ENCODE measurements at regions not wholly inside any gene's neighbourhood (a gene's known extent, or its start where the extent isn't known, plus 50 kb on each side); places are given as distances from the start of the nearest gene placed in this dataset.

GRCh38 chr16:35506898-35507194 is 2047.4 kb downstream of the TP53TG3F start:
- in situ Hi-C loops (cut with MboI; ENCODE audit: low sequenced_read_pairs in 4 of 4): no loop called here
- no peaks in the 10 kb centered on the region for H3K27me3 ChIP-seq
- H3K27ac ChIP-seq: no peak overlapping the region
- intact Hi-C loops (cut with DNase I; ENCODE audit: low total_unique reads): no loop called here
- no peaks in the 10 kb centered on the region for H3K9me3 ChIP-seq
- no peaks in the 10 kb centered on the region for H3K4me1 ChIP-seq
- DNase-seq (no peak), ATAC-seq (no peak)
- H3K4me3 ChIP-seq: no peak overlapping the region
- no peaks in the 10 kb centered on the region for H3K36me3 ChIP-seq
- TF ChIP-seq, protein P1, sequence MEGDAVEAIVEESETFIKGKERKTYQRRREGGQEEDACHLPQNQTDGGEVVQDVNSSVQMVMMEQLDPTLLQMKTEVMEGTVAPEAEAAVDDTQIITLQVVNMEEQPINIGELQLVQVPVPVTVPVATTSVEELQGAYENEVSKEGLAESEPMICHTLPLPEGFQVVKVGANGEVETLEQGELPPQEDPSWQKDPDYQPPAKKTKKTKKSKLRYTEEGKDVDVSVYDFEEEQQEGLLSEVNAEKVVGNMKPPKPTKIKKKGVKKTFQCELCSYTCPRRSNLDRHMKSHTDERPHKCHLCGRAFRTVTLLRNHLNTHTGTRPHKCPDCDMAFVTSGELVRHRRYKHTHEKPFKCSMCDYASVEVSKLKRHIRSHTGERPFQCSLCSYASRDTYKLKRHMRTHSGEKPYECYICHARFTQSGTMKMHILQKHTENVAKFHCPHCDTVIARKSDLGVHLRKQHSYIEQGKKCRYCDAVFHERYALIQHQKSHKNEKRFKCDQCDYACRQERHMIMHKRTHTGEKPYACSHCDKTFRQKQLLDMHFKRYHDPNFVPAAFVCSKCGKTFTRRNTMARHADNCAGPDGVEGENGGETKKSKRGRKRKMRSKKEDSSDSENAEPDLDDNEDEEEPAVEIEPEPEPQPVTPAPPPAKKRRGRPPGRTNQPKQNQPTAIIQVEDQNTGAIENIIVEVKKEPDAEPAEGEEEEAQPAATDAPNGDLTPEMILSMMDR (IDR thresholded peaks at IDR 0.05 in 4 of 5, conservative IDR thresholded peaks at IDR 0.05 in 1 of 5): no peak
- no peak for TF ChIP-seq POLR2A (IDR thresholded peaks at IDR 0.05)

DNA sequence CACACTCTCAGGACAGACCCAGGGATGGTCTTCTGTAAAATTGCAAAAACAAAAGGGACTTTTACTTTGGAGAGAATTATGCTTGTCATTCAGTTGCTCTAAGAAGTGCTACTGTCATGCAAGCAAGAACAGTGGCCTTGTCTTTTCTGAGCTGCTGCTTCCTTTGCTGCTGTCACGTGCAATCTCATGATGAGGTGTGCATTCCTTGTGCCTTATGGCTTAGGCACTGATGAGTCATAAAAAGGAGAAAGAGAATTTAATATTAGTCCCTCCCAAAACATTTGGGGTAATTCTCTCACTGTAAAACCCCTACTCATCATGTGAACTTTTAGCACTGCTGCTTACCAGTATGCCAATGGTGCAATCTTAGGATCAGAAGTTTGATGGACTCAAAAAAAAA is 2051.3 kb downstream of the TP53TG3F start:
- no peak overlapping the region for H3K27ac ChIP-seq
- in situ Hi-C loops (cut with MboI; ENCODE audit: low sequenced_read_pairs in 4 of 4) (no loop called here), intact Hi-C loops (cut with DNase I; ENCODE audit: low total_unique reads) (no loop called here)
- ATAC-seq (no peak), DNase-seq (no peak)
- H3K27me3 ChIP-seq: no peaks in the 10 kb centered on the region
- no peaks in the 10 kb centered on the region for H3K4me1 ChIP-seq
- TF ChIP-seq, protein P1 (IDR thresholded peaks at IDR 0.05 in 4 of 5, conservative IDR thresholded peaks at IDR 0.05 in 1 of 5): no peak
- TF ChIP-seq POLR2A (IDR thresholded peaks at IDR 0.05): no peak
- no peaks in the 10 kb centered on the region for H3K9me3 ChIP-seq
- no peaks in the 10 kb centered on the region for H3K36me3 ChIP-seq
- no peak overlapping the region for H3K4me3 ChIP-seq

DNA sequence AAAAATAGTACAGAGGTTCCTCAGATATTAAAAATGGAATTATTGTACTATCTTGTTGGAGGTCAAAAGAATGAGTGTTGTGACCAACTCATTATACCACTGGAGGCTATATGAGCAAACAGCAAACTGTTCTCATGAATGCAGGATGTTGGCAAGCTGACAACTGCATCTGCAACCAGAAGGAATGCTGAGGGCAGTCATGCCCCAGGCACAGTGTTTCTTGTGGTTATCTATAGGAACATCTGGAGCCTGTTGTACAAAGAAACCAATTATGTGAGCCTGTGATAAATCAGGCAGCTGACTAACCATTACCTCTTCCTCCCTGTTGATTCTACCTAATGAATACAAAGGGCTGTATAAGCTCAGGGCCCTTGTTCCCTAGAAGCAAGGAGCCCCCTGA is 2057.1 kb downstream of the TP53TG3F start:
- no peaks in the 10 kb centered on the region for H3K36me3 ChIP-seq
- no peaks in the 10 kb centered on the region for H3K4me1 ChIP-seq
- ATAC-seq: no peak
- in situ Hi-C loops (cut with MboI; ENCODE audit: low sequenced_read_pairs in 4 of 4): no loop called here
- H3K9me3 ChIP-seq: no peaks in the 10 kb centered on the region
- H3K4me3 ChIP-seq: no peak overlapping the region
- H3K27me3 ChIP-seq: no peaks in the 10 kb centered on the region
- TF ChIP-seq, protein P1 (IDR thresholded peaks at IDR 0.05 in 4 of 5, conservative IDR thresholded peaks at IDR 0.05 in 1 of 5): no peak
- intact Hi-C loops (cut with DNase I; ENCODE audit: low total_unique reads): no loop called here
- no peak for DNase-seq
- H3K27ac ChIP-seq: no peak overlapping the region

- DNase-seq (no peak), ATAC-seq (no peak)
- intact Hi-C loops (cut with DNase I; ENCODE audit: low total_unique reads) (no loop called here), in situ Hi-C loops (cut with MboI; ENCODE audit: low sequenced_read_pairs in 4 of 4) (no loop called here)
- H3K27me3 ChIP-seq: no peaks in the 10 kb centered on the region
- TF ChIP-seq, protein P1 (IDR thresholded peaks at IDR 0.05 in 4 of 5, conservative IDR thresholded peaks at IDR 0.05 in 1 of 5): no peak
- TF ChIP-seq POLR2A (IDR thresholded peaks at IDR 0.05): no peak
- no peak overlapping the region for H3K4me3 ChIP-seq
- H3K4me1 ChIP-seq: no peaks in the 10 kb centered on the region
- no peaks in the 10 kb centered on the region for H3K36me3 ChIP-seq
- no peak overlapping the region for H3K27ac ChIP-seq
- H3K9me3 ChIP-seq: no peaks in the 10 kb centered on the region
Measured at GRCh38 chr16:35516971-35517370, 2057.6 kb downstream of the TP53TG3F start.

DNA sequence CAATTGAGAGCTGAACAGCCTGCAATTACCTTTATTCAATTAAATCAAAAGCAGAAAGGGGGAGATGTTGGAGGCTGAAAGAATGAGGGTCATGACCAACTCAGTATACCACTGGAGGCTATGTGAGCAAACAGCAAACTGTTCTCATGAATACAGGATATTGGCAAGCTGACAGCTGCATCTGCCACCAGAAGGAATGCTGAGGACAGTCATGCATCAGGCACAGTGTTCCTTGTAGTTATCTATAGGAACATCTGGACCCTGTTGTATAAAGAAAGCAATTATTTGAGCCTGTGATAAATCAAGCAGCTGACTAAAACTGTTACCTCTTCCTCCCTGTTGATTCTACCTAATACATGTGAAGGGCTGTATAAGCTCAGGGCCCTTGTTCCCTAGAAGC is 2064.6 kb downstream of the TP53TG3F start:
- in situ Hi-C loops (cut with MboI; ENCODE audit: low sequenced_read_pairs in 4 of 4) (no loop called here), intact Hi-C loops (cut with DNase I; ENCODE audit: low total_unique reads) (no loop called here)
- H3K4me3 ChIP-seq: no peak overlapping the region
- H3K9me3 ChIP-seq: no peaks in the 10 kb centered on the region
- H3K36me3 ChIP-seq: no peaks in the 10 kb centered on the region
- H3K27ac ChIP-seq: no peak overlapping the region
- no peak for TF ChIP-seq POLR2A (IDR thresholded peaks at IDR 0.05)
- TF ChIP-seq, protein P1 (IDR thresholded peaks at IDR 0.05 in 4 of 5, conservative IDR thresholded peaks at IDR 0.05 in 1 of 5): no peak
- no peaks in the 10 kb centered on the region for H3K27me3 ChIP-seq
- H3K4me1 ChIP-seq: no peaks in the 10 kb centered on the region
- DNase-seq (no peak), ATAC-seq (no peak)

All from gastrocnemius medialis (tissue), 4 donors.